Testis (tissue), 2 donors: ENCODE measurements at regions not wholly inside any gene's neighbourhood (a gene's known extent, or its start where the extent isn't known, plus 50 kb on each side); places are given as distances from the start of the nearest gene placed in this dataset.

Source experiments
- CTCF ChIP-seq, 3 experiments: fragments of 450-650 bp in 2 of 3; fragments of 200-600 bp in 1 of 3; sonication (generic) in 1 of 3; IDR thresholded peaks; one replicate each; pipeline ENCODE4 v1.5.1; 2016 to 2019; ENCODE audit warnings: antibody characterized with exemption in 3 of 3, mild to moderate bottlenecking in 2 of 3, moderate library complexity in 1 of 3
- POLR2A ChIP-seq: fragments of 450-650 bp; IDR thresholded peaks from one replicate; pipeline ENCODE4 v1.6.1; 2017; ENCODE audit warnings: antibody characterized with exemption, mild to moderate bottlenecking, moderate library complexity

- TF ChIP-seq POLR2A = no peak
- TF ChIP-seq CTCF (IDR thresholded peaks at IDR 0.05) = no peak
Measured at GRCh38 chr6:85010865-85011264, 246.5 kb upstream of the TBX18 start.
